ENCODE measurements at regions not wholly inside any gene's neighbourhood (a gene's known extent, or its start where the extent isn't known, plus 50 kb on each side); places are given as distances from the start of the nearest gene placed in this dataset.

GRCh38 chr1:114330451-114330983, 176.8 kb upstream of the SYT6 start:
- TF ChIP-seq POLR2A (IDR thresholded peaks at IDR 0.05) (no peak), EP300 (IDR thresholded peaks at IDR 0.05) (no peak)
- TF ChIP-seq, protein P1, sequence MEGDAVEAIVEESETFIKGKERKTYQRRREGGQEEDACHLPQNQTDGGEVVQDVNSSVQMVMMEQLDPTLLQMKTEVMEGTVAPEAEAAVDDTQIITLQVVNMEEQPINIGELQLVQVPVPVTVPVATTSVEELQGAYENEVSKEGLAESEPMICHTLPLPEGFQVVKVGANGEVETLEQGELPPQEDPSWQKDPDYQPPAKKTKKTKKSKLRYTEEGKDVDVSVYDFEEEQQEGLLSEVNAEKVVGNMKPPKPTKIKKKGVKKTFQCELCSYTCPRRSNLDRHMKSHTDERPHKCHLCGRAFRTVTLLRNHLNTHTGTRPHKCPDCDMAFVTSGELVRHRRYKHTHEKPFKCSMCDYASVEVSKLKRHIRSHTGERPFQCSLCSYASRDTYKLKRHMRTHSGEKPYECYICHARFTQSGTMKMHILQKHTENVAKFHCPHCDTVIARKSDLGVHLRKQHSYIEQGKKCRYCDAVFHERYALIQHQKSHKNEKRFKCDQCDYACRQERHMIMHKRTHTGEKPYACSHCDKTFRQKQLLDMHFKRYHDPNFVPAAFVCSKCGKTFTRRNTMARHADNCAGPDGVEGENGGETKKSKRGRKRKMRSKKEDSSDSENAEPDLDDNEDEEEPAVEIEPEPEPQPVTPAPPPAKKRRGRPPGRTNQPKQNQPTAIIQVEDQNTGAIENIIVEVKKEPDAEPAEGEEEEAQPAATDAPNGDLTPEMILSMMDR (IDR thresholded peaks at IDR 0.05) = no peak

Measured in sigmoid colon (tissue), 4 donors.